HEK293T (cell line): ENCODE measurements at regions not wholly inside any gene's neighbourhood (a gene's known extent, or its start where the extent isn't known, plus 50 kb on each side); places are given as distances from the start of the nearest gene placed in this dataset.

Experiments used
- HDGF ChIP-seq: fragments of 450-650 bp; IDR thresholded peaks from 2 replicates; pipeline ENCODE4 v1.6.1; 2017; ENCODE audit warnings: antibody characterized with exemption, borderline replicate concordance
- NFRKB ChIP-seq: fragments of 450-650 bp; IDR thresholded peaks from 2 replicates; pipeline ENCODE4 v1.6.1; 2016; ENCODE audit warnings: mild to moderate bottlenecking, moderate library complexity

GRCh38 chr2:64727843-64728463 is 74.2 kb upstream of the SERTAD2 start:
- TF ChIP-seq NFRKB (no peak), HDGF (no peak)
